ENCODE measurements at regions not wholly inside any gene's neighbourhood (a gene's known extent, or its start where the extent isn't known, plus 50 kb on each side); places are given as distances from the start of the nearest gene placed in this dataset.

DNA sequence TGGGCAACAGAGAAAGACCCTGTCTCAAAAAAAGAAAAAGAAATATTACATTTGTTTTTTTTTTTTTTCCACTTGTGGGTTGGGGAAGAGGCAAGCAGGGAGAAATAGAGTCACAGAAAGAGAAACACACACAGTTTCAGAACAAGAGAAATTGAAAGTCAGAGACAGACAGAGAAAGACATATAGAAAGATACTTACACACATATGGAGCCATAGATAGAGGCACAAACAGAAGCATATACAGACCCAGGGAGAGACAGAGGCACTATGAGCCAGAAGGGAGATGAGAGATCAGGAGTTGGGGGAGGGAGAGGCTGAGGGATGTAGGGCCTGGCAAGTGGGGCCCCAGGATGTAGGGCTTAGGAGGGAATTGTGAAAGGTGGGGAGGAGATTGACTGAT, 55.2 kb upstream of the GIMD1 start (continued):
- TF ChIP-seq, protein P1, sequence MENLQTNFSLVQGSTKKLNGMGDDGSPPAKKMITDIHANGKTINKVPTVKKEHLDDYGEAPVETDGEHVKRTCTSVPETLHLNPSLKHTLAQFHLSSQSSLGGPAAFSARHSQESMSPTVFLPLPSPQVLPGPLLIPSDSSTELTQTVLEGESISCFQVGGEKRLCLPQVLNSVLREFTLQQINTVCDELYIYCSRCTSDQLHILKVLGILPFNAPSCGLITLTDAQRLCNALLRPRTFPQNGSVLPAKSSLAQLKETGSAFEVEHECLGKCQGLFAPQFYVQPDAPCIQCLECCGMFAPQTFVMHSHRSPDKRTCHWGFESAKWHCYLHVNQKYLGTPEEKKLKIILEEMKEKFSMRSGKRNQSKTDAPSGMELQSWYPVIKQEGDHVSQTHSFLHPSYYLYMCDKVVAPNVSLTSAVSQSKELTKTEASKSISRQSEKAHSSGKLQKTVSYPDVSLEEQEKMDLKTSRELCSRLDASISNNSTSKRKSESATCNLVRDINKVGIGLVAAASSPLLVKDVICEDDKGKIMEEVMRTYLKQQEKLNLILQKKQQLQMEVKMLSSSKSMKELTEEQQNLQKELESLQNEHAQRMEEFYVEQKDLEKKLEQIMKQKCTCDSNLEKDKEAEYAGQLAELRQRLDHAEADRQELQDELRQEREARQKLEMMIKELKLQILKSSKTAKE (IDR thresholded peaks at IDR 0.05; ENCODE audit: low read depth, poor library complexity, severe bottlenecking), result no peak
- no peak for TF ChIP-seq EGR1 (IDR thresholded peaks at IDR 0.05; ENCODE audit: borderline replicate concordance in 1 of 2, low read depth in 2 of 2, low read length in 2 of 2)
- no peak for TF ChIP-seq BACH1 (IDR thresholded peaks at IDR 0.05; ENCODE audit: borderline replicate concordance)
- TF ChIP-seq, protein P2, sequence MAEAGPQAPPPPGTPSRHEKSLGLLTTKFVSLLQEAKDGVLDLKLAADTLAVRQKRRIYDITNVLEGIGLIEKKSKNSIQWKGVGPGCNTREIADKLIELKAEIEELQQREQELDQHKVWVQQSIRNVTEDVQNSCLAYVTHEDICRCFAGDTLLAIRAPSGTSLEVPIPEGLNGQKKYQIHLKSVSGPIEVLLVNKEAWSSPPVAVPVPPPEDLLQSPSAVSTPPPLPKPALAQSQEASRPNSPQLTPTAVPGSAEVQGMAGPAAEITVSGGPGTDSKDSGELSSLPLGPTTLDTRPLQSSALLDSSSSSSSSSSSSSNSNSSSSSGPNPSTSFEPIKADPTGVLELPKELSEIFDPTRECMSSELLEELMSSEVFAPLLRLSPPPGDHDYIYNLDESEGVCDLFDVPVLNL (IDR thresholded peaks at IDR 0.05; ENCODE audit: low read depth, low read length), result no peak
- TF ChIP-seq, protein P3, sequence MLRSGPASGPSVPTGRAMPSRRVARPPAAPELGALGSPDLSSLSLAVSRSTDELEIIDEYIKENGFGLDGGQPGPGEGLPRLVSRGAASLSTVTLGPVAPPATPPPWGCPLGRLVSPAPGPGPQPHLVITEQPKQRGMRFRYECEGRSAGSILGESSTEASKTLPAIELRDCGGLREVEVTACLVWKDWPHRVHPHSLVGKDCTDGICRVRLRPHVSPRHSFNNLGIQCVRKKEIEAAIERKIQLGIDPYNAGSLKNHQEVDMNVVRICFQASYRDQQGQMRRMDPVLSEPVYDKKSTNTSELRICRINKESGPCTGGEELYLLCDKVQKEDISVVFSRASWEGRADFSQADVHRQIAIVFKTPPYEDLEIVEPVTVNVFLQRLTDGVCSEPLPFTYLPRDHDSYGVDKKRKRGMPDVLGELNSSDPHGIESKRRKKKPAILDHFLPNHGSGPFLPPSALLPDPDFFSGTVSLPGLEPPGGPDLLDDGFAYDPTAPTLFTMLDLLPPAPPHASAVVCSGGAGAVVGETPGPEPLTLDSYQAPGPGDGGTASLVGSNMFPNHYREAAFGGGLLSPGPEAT (IDR thresholded peaks at IDR 0.05; ENCODE audit: low read depth), result no peak

DNA sequence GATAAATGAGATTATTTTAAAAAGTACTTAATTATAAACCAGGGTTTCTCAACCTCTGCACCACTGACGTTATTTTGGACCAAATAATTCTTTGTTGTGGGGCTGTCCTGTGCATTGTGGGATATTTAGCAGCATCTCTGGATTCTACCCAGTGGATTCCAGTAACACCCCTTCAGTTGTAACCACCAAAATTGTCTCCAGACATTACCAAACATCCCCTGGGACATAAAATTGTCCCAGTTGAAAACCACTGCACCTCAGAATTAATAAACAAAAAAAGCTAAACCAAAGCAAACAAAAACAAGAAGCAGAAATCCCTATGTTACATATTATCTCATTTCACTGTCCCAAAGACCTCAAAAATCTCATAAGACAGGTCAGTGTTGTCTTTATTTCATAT, 54.2 kb upstream of the GIMD1 start:
- Histone ChIP-seq H3K9me3 (replicated peaks; ENCODE audit: control insufficient read depth, insufficient read depth, low read length) (no peaks in the 10 kb centered on the region), H3K4me2 (ENCODE audit: control insufficient read depth, insufficient read depth) (no peak overlapping the region), H3K27ac (ENCODE audit: control insufficient read depth, insufficient read depth) (no peak overlapping the region), H3K27me3 (replicated peaks in 1 of 2; ENCODE audit: control insufficient read depth in 2 of 2, insufficient read depth in 2 of 2, low read length in 1 of 2) (no peaks in the 10 kb centered on the region), H3K79me2 (ENCODE audit: control insufficient read depth, insufficient read depth, low read length) (no peaks in the 10 kb centered on the region), H3K9ac (ENCODE audit: control insufficient read depth, insufficient read depth, low read length) (no peak overlapping the region), H3K4me3 (no peak overlapping the region), H4K20me1 (ENCODE audit: control insufficient read depth, insufficient read depth) (no peaks in the 10 kb centered on the region), H3K4me1 (ENCODE audit: control insufficient read depth, insufficient read depth, low read length) (no peaks in the 10 kb centered on the region), H2AFZ (ENCODE audit: control insufficient read depth, low read depth, low read length) (no peak overlapping the region), H3K36me3 (ENCODE audit: control insufficient read depth in 2 of 2, insufficient read depth in 2 of 2, low read length in 1 of 2) (no peaks in the 10 kb centered on the region)
- no TSS peak for BruUV-seq (replicated peaks)
- ChIA-PET RAD21 (ENCODE audit: unreplicated experiment) (no interaction called here), SMC1A (ENCODE audit: uncharacterized antibody, unreplicated experiment) (no interaction called here), CTCF (interaction anchor here (1.4 kb wide), 1 partner anchor 54 kb away, joined by 4 read pairs; the partner anchor contains the start of gene GIMD1), POLR2A (no interaction called here)
- in situ Hi-C loops (cut with MboI) (no loop called here), intact Hi-C loops (cut with micrococcal nuclease; ENCODE audit: unreplicated experiment) (no loop called here)
- WGBS (ENCODE audit: insufficient coverage, insufficient replicate concordance, low lambda C conversion rate, missing lambda C conversion rate), result 0% methylated on average over 1 of the region's 1 CpG
- FAIRE-seq, result no peak
- no peak for ATAC-seq
- no peak for DNase-seq (ENCODE audit: low read depth, low spot score)
- TF ChIP-seq, protein P4, sequence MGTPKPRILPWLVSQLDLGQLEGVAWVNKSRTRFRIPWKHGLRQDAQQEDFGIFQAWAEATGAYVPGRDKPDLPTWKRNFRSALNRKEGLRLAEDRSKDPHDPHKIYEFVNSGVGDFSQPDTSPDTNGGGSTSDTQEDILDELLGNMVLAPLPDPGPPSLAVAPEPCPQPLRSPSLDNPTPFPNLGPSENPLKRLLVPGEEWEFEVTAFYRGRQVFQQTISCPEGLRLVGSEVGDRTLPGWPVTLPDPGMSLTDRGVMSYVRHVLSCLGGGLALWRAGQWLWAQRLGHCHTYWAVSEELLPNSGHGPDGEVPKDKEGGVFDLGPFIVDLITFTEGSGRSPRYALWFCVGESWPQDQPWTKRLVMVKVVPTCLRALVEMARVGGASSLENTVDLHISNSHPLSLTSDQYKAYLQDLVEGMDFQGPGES (IDR thresholded peaks at IDR 0.05), result no peak
- TF ChIP-seq JUNB (IDR thresholded peaks at IDR 0.05) (no peak), HCFC1 (IDR thresholded peaks at IDR 0.05; ENCODE audit: low read length) (no peak), POLR2AphosphoS2 (IDR thresholded peaks at IDR 0.05; ENCODE audit: low read depth, low read length) (no peak)
- TF ChIP-seq, protein P5, sequence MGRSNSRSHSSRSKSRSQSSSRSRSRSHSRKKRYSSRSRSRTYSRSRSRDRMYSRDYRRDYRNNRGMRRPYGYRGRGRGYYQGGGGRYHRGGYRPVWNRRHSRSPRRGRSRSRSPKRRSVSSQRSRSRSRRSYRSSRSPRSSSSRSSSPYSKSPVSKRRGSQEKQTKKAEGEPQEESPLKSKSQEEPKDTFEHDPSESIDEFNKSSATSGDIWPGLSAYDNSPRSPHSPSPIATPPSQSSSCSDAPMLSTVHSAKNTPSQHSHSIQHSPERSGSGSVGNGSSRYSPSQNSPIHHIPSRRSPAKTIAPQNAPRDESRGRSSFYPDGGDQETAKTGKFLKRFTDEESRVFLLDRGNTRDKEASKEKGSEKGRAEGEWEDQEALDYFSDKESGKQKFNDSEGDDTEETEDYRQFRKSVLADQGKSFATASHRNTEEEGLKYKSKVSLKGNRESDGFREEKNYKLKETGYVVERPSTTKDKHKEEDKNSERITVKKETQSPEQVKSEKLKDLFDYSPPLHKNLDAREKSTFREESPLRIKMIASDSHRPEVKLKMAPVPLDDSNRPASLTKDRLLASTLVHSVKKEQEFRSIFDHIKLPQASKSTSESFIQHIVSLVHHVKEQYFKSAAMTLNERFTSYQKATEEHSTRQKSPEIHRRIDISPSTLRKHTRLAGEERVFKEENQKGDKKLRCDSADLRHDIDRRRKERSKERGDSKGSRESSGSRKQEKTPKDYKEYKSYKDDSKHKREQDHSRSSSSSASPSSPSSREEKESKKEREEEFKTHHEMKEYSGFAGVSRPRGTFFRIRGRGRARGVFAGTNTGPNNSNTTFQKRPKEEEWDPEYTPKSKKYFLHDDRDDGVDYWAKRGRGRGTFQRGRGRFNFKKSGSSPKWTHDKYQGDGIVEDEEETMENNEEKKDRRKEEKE (IDR thresholded peaks at IDR 0.05), result no peak
